ENCODE measurements at regions not wholly inside any gene's neighbourhood (a gene's known extent, or its start where the extent isn't known, plus 50 kb on each side); places are given as distances from the start of the nearest gene placed in this dataset.

- in situ Hi-C loops (cut with HindIII; ENCODE audit: low pct_unique_long_range_greater_than_20kb, low sequenced_read_pairs) (no loop called here), intact Hi-C loops (cut with micrococcal nuclease; ENCODE audit: unreplicated experiment) (no loop called here)
- Histone ChIP-seq H3K36me3 (ENCODE audit: control insufficient read depth, insufficient read depth, low read length) (no peaks in the 10 kb centered on the region), H3K4me1 (ENCODE audit: control insufficient read depth, insufficient read depth, low read length) (no peaks in the 10 kb centered on the region), H3K27me3 (ENCODE audit: control insufficient read depth, insufficient read depth, low read length) (no peaks in the 10 kb centered on the region), H3K9me3 (ENCODE audit: control insufficient read depth, insufficient read depth, low read depth, low read length) (no peaks in the 10 kb centered on the region), H3K4me3 (ENCODE audit: low read depth in 2 of 2, low read length in 2 of 2) (no peak overlapping the region), H3K27ac (ENCODE audit: low read length) (no peak overlapping the region)
- no TSS peak for BruUV-seq (replicated peaks)
- CTCF ChIA-PET = no interaction called here
- POLR2A ChIA-PET = no interaction called here
- TF ChIP-seq CTCF (IDR thresholded peaks at IDR 0.05) (no peak), TCF7L2 (IDR thresholded peaks at IDR 0.05; ENCODE audit: low read depth, low read length) (no peak), SIN3A (IDR thresholded peaks at IDR 0.05; ENCODE audit: borderline replicate concordance, insufficient read depth, low read depth, low read length) (no peak), REST (IDR thresholded peaks at IDR 0.05; ENCODE audit: insufficient read depth in 1 of 2, low read depth in 2 of 2, low read length in 1 of 2) (no peak), POLR2AphosphoS5 (IDR thresholded peaks at IDR 0.05; ENCODE audit: low read depth, low read length) (no peak)
- ATAC-seq (no peak; the same call in 1 of the 2 replicates), DNase-seq (ENCODE audit: low read depth, low spot score) (no peak)
Measured at GRCh38 chr20:51864967-51865366, 62.6 kb upstream of the SALL4 start.

DNA sequence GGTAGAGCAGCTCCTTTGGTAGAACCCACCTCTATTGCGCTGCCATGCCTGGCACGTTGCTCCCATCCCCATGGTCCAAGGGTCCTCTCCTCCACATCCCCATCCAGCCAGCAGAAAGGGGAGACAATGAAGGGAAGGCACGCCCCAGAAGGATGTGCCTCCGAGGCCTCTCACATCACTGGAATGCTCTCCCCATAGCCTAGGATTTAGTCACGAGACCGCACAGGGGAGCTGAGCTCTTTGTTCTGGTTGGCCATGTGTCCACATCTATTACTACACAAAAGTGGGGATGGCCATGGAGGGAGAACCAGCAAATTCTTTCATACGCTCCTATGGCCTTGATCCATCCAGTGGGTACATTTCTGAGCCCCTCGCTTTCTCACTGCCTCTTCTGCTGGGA lies 60.5 kb upstream of the SALL4 start:
- TF ChIP-seq REST (IDR thresholded peaks at IDR 0.05; ENCODE audit: insufficient read depth in 1 of 2, low read depth in 2 of 2, low read length in 1 of 2) = no peak
- no peak for TF ChIP-seq POLR2AphosphoS5 (IDR thresholded peaks at IDR 0.05; ENCODE audit: low read depth, low read length)
- TF ChIP-seq CTCF (IDR thresholded peaks at IDR 0.05) = no peak
- no peak for TF ChIP-seq TCF7L2 (IDR thresholded peaks at IDR 0.05; ENCODE audit: low read depth, low read length)
- TF ChIP-seq SIN3A (IDR thresholded peaks at IDR 0.05; ENCODE audit: borderline replicate concordance, insufficient read depth, low read depth, low read length) = no peak
- ChIA-PET CTCF (no interaction called here), POLR2A (no interaction called here)
- Histone ChIP-seq H3K27me3 (ENCODE audit: control insufficient read depth, insufficient read depth, low read length) (no peaks in the 10 kb centered on the region), H3K27ac (ENCODE audit: low read length) (no peak overlapping the region), H3K4me3 (ENCODE audit: low read depth in 2 of 2, low read length in 2 of 2) (no peak overlapping the region), H3K9me3 (ENCODE audit: control insufficient read depth, insufficient read depth, low read depth, low read length) (no peaks in the 10 kb centered on the region), H3K4me1 (ENCODE audit: control insufficient read depth, insufficient read depth, low read length) (no peaks in the 10 kb centered on the region), H3K36me3 (ENCODE audit: control insufficient read depth, insufficient read depth, low read length) (no peaks in the 10 kb centered on the region)
- ATAC-seq (no peak), DNase-seq (ENCODE audit: low read depth, low spot score) (no peak)
- BruUV-seq (replicated peaks) = no TSS peak
- in situ Hi-C loops (cut with HindIII; ENCODE audit: low pct_unique_long_range_greater_than_20kb, low sequenced_read_pairs) = no loop called here
- intact Hi-C loops (cut with micrococcal nuclease; ENCODE audit: unreplicated experiment) = no loop called here
